Activated CD8-positive, alpha-beta T cell treated with anti-CD3 and anti-CD28 coated beads, Interleukin-2, amount 10 ng/mL, durations not matched to agents 7 days and 5 days (primary cell): ENCODE measurements at regions not wholly inside any gene's neighbourhood (a gene's known extent, or its start where the extent isn't known, plus 50 kb on each side); places are given as distances from the start of the nearest gene placed in this dataset.

ENCODE experiments used
- ATAC-seq: fragments of 150-1000 bp; cut with Tn5 transposase; one replicate; pipeline ENCODE4 v1.10.0; 2021; ENCODE audit warnings: moderate library complexity
- CTCF ChIA-PET: fragments of 350-600 bp; sonication (Branson Sonifier 250); formaldehyde crosslinking; loops from one replicate; lab custom pipeline; 2021; ENCODE audit warnings: antibody characterized with exemption; lab: Charles Lee
- POLR2A ChIA-PET: fragments of 350-600 bp; sonication (Branson Sonifier 250); formaldehyde crosslinking; loops from one replicate; lab custom pipeline; 2021; ENCODE audit warnings: antibody characterized with exemption; lab: Charles Lee
- DNase-seq: peaks from one replicate; pipeline ENCODE4 v3.0.0-alpha.2; 2020
- H3K27ac Mint-ChIP-seq: one replicate; pipeline ENCODE4 v1.8.0; 2021; ENCODE audit warnings: mild to moderate bottlenecking, mixed read lengths
- H3K27me3 Mint-ChIP-seq: one replicate; pipeline ENCODE4 v1.8.0; 2021; ENCODE audit warnings: low read depth, mixed read lengths
- H3K36me3 Mint-ChIP-seq: one replicate; pipeline ENCODE4 v1.8.0; 2021; ENCODE audit warnings: low read depth, mixed read lengths
- H3K4me1 Mint-ChIP-seq: one replicate; pipeline ENCODE4 v1.8.0; 2021; ENCODE audit warnings: low read depth, mixed read lengths
- H3K4me3 Mint-ChIP-seq: one replicate; pipeline ENCODE4 v1.8.0; 2021; ENCODE audit warnings: mild to moderate bottlenecking, mixed read lengths
- H3K9me3 Mint-ChIP-seq: one replicate; pipeline ENCODE4 v1.8.0; 2022; ENCODE audit warnings: mixed read lengths; ENCODE audit not compliant: insufficient read depth

GRCh38 chr5:179422213-179422855 lies 77.1 kb upstream of the ADAMTS2 start:
- DNase-seq (no peak), ATAC-seq (no peak)
- no peaks in the 10 kb centered on the region for H3K4me1 Mint-ChIP-seq
- ChIA-PET CTCF (no interaction called here), POLR2A (no interaction called here)
- H3K9me3 Mint-ChIP-seq = no peaks in the 10 kb centered on the region
- H3K4me3 Mint-ChIP-seq = no peak overlapping the region
- H3K27me3 Mint-ChIP-seq = no peaks in the 10 kb centered on the region
- no peaks in the 10 kb centered on the region for H3K36me3 Mint-ChIP-seq
- H3K27ac Mint-ChIP-seq = no peak overlapping the region

- no peaks in the 10 kb centered on the region for H3K4me1 Mint-ChIP-seq
- DNase-seq (no peak), ATAC-seq (no peak)
- no peaks in the 10 kb centered on the region for H3K36me3 Mint-ChIP-seq
- ChIA-PET POLR2A (no interaction called here), CTCF (interaction anchor here (0.6 kb wide), 1 partner anchor 254 kb away, joined by 3 read pairs; no protein-coding TSS in a partner anchor)
- no peak overlapping the region for H3K27ac Mint-ChIP-seq
- no peak overlapping the region for H3K4me3 Mint-ChIP-seq
- no peaks in the 10 kb centered on the region for H3K27me3 Mint-ChIP-seq
- H3K9me3 Mint-ChIP-seq = no peaks in the 10 kb centered on the region
Observed at GRCh38 chr5:179421144-179421901, 76.1 kb upstream of the ADAMTS2 start.

- no peak for DNase-seq
- H3K27me3 Mint-ChIP-seq = no peaks in the 10 kb centered on the region
- no peak for ATAC-seq
- no peaks in the 10 kb centered on the region for H3K36me3 Mint-ChIP-seq
- no peak overlapping the region for H3K4me3 Mint-ChIP-seq
- H3K4me1 Mint-ChIP-seq = no peaks in the 10 kb centered on the region
- ChIA-PET POLR2A (no interaction called here), CTCF (interaction anchor here (0.6 kb wide), 1 partner anchor 253 kb away, joined by 3 read pairs; no protein-coding TSS in a partner anchor)
- no peaks in the 10 kb centered on the region for H3K9me3 Mint-ChIP-seq
- H3K27ac Mint-ChIP-seq = no peak overlapping the region
Observed at GRCh38 chr5:179420476-179420875, 75.2 kb upstream of the ADAMTS2 start.

- DNase-seq = no peak
- no peaks in the 10 kb centered on the region for H3K4me1 Mint-ChIP-seq
- POLR2A ChIA-PET = no interaction called here
Observed at GRCh38 chr5:179418972-179419371, 73.7 kb upstream of the ADAMTS2 start.

GRCh38 chr5:179417696-179418095 lies 72.4 kb upstream of the ADAMTS2 start:
- ChIA-PET CTCF (no interaction called here), POLR2A (no interaction called here)
- no peak overlapping the region for H3K27ac Mint-ChIP-seq
- H3K4me1 Mint-ChIP-seq = no peaks in the 10 kb centered on the region
- no peaks in the 10 kb centered on the region for H3K27me3 Mint-ChIP-seq
- DNase-seq = no peak
- H3K4me3 Mint-ChIP-seq = no peak overlapping the region
- ATAC-seq = no peak
- H3K36me3 Mint-ChIP-seq = no peaks in the 10 kb centered on the region
- no peaks in the 10 kb centered on the region for H3K9me3 Mint-ChIP-seq

More at GRCh38 chr5:179418972-179419371, 73.7 kb upstream of the ADAMTS2 start:
- Mint-ChIP-seq H3K36me3 (no peaks in the 10 kb centered on the region), H3K9me3 (no peaks in the 10 kb centered on the region), H3K4me3 (no peak overlapping the region), H3K27me3 (no peaks in the 10 kb centered on the region), H3K27ac (no peak overlapping the region)
- CTCF ChIA-PET = no interaction called here
- ATAC-seq = no peak

- Mint-ChIP-seq H3K36me3 (no peaks in the 10 kb centered on the region), H3K27me3 (no peaks in the 10 kb centered on the region), H3K9me3 (no peaks in the 10 kb centered on the region), H3K4me3 (no peak overlapping the region), H3K27ac (no peak overlapping the region), H3K4me1 (no peaks in the 10 kb centered on the region)
- DNase-seq (no peak), ATAC-seq (no peak)
- ChIA-PET POLR2A (no interaction called here), CTCF (no interaction called here)
Observed at GRCh38 chr5:179417016-179417415, 71.8 kb upstream of the ADAMTS2 start.

GRCh38 chr5:179416114-179416822 lies 71.0 kb upstream of the ADAMTS2 start:
- Mint-ChIP-seq H3K36me3 (no peaks in the 10 kb centered on the region), H3K4me3 (no peak overlapping the region), H3K27ac (no peak overlapping the region), H3K9me3 (no peaks in the 10 kb centered on the region), H3K4me1 (no peaks in the 10 kb centered on the region), H3K27me3 (no peaks in the 10 kb centered on the region)
- ATAC-seq = no peak
- CTCF ChIA-PET = no interaction called here
- POLR2A ChIA-PET = no interaction called here
- DNase-seq = no peak

GRCh38 chr5:179415291-179416060 lies 70.2 kb upstream of the ADAMTS2 start:
- no peak for DNase-seq
- H3K4me3 Mint-ChIP-seq = no peak overlapping the region
- no peak overlapping the region for H3K27ac Mint-ChIP-seq
- ATAC-seq = no peak
- ChIA-PET POLR2A (no interaction called here), CTCF (no interaction called here)
- H3K9me3 Mint-ChIP-seq = no peaks in the 10 kb centered on the region
- H3K27me3 Mint-ChIP-seq = no peaks in the 10 kb centered on the region
- H3K4me1 Mint-ChIP-seq = no peaks in the 10 kb centered on the region
- H3K36me3 Mint-ChIP-seq = no peaks in the 10 kb centered on the region

GRCh38 chr5:179414459-179415261 lies 69.4 kb upstream of the ADAMTS2 start:
- DNase-seq = peak; percentile 5
- H3K4me1 Mint-ChIP-seq = no peaks in the 10 kb centered on the region
- CTCF ChIA-PET = no interaction called here
- H3K36me3 Mint-ChIP-seq = no peaks in the 10 kb centered on the region
- H3K4me3 Mint-ChIP-seq = no peak overlapping the region
- no peaks in the 10 kb centered on the region for H3K9me3 Mint-ChIP-seq
- no peak overlapping the region for H3K27ac Mint-ChIP-seq
- POLR2A ChIA-PET = no interaction called here
- no peaks in the 10 kb centered on the region for H3K27me3 Mint-ChIP-seq
- ATAC-seq = no peak

GRCh38 chr5:179413711-179414458 lies 68.6 kb upstream of the ADAMTS2 start:
- DNase-seq = peak; percentile 7
- ATAC-seq = no peak
- no peaks in the 10 kb centered on the region for H3K27me3 Mint-ChIP-seq
- H3K27ac Mint-ChIP-seq = no peak overlapping the region
- no peak overlapping the region for H3K4me3 Mint-ChIP-seq
- ChIA-PET CTCF (no interaction called here), POLR2A (no interaction called here)
- H3K9me3 Mint-ChIP-seq = no peaks in the 10 kb centered on the region
- H3K4me1 Mint-ChIP-seq = no peaks in the 10 kb centered on the region
- H3K36me3 Mint-ChIP-seq = no peaks in the 10 kb centered on the region
